HepG2 (cell line): ENCODE measurements at regions not wholly inside any gene's neighbourhood (a gene's known extent, or its start where the extent isn't known, plus 50 kb on each side); places are given as distances from the start of the nearest gene placed in this dataset.

ENCODE experiments used
- KLF11 ChIP-seq: IDR thresholded peaks from 2 replicates; pipeline ENCODE4 v1.6.1; 2016; ENCODE audit warnings: missing compliant biosample characterization
- MAFF ChIP-seq: IDR thresholded peaks from 2 replicates; pipeline ENCODE4 v1.6.1; 2011; ENCODE audit warnings: low read depth, low read length, improper control_type of control experiment
- PLRG1 ChIP-seq: fragments of 450-650 bp; conservative IDR thresholded peaks from 2 replicates; pipeline ENCODE4 v1.6.1; 2016
- TF ChIP-seq, protein P1 (sequence below): sonication (generic); formaldehyde crosslinking; IDR thresholded peaks from 2 replicates; pipeline ENCODE4 v1.5.1; 2020; ENCODE audit warnings: missing genetic modification reagents, mild to moderate bottlenecking, borderline replicate concordance
- TF ChIP-seq, protein P2 (sequence below): sonication (generic); formaldehyde crosslinking; IDR thresholded peaks from 2 replicates; pipeline ENCODE4 v1.5.0; 2020; ENCODE audit warnings: mild to moderate bottlenecking, missing genetic modification reagents
- TF ChIP-seq, protein P3 (sequence below): sonication (generic); formaldehyde crosslinking; IDR thresholded peaks from 2 replicates; pipeline ENCODE4 v1.4.0; 2020; ENCODE audit warnings: low read depth, missing genetic modification reagents

DNA sequence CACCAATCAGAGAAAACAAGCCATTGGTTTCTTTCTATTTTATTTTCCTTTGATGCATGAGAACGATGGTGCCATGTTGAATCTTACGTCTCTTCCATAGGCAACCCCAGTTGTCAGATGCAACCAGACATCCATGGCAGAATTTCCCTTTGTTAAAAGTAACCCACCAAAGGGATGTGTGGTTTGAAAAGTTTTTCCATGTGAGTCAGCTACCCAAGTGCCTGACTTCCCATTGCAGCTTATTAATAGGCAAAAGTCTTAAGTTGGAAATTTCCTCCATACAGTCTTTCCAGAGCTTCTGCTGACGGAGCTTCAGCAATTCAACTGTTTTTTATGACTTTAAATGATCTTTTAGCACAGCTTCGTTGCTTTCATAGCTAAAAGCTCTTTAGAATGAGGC, 73.8 kb upstream of the FAM216B start (continued):
- TF ChIP-seq, protein P1, sequence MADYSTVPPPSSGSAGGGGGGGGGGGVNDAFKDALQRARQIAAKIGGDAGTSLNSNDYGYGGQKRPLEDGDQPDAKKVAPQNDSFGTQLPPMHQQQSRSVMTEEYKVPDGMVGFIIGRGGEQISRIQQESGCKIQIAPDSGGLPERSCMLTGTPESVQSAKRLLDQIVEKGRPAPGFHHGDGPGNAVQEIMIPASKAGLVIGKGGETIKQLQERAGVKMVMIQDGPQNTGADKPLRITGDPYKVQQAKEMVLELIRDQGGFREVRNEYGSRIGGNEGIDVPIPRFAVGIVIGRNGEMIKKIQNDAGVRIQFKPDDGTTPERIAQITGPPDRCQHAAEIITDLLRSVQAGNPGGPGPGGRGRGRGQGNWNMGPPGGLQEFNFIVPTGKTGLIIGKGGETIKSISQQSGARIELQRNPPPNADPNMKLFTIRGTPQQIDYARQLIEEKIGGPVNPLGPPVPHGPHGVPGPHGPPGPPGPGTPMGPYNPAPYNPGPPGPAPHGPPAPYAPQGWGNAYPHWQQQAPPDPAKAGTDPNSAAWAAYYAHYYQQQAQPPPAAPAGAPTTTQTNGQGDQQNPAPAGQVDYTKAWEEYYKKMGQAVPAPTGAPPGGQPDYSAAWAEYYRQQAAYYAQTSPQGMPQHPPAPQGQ (CRISPR knock-in tag) = no peak
- TF ChIP-seq, protein P2, sequence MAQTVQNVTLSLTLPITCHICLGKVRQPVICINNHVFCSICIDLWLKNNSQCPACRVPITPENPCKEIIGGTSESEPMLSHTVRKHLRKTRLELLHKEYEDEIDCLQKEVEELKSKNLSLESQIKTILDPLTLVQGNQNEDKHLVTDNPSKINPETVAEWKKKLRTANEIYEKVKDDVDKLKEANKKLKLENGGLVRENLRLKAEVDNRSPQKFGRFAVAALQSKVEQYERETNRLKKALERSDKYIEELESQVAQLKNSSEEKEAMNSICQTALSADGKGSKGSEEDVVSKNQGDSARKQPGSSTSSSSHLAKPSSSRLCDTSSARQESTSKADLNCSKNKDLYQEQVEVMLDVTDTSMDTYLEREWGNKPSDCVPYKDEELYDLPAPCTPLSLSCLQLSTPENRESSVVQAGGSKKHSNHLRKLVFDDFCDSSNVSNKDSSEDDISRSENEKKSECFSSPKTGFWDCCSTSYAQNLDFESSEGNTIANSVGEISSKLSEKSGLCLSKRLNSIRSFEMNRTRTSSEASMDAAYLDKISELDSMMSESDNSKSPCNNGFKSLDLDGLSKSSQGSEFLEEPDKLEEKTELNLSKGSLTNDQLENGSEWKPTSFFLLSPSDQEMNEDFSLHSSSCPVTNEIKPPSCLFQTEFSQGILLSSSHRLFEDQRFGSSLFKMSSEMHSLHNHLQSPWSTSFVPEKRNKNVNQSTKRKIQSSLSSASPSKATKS (CRISPR knock-in tag) = no peak
- TF ChIP-seq, protein P3, sequence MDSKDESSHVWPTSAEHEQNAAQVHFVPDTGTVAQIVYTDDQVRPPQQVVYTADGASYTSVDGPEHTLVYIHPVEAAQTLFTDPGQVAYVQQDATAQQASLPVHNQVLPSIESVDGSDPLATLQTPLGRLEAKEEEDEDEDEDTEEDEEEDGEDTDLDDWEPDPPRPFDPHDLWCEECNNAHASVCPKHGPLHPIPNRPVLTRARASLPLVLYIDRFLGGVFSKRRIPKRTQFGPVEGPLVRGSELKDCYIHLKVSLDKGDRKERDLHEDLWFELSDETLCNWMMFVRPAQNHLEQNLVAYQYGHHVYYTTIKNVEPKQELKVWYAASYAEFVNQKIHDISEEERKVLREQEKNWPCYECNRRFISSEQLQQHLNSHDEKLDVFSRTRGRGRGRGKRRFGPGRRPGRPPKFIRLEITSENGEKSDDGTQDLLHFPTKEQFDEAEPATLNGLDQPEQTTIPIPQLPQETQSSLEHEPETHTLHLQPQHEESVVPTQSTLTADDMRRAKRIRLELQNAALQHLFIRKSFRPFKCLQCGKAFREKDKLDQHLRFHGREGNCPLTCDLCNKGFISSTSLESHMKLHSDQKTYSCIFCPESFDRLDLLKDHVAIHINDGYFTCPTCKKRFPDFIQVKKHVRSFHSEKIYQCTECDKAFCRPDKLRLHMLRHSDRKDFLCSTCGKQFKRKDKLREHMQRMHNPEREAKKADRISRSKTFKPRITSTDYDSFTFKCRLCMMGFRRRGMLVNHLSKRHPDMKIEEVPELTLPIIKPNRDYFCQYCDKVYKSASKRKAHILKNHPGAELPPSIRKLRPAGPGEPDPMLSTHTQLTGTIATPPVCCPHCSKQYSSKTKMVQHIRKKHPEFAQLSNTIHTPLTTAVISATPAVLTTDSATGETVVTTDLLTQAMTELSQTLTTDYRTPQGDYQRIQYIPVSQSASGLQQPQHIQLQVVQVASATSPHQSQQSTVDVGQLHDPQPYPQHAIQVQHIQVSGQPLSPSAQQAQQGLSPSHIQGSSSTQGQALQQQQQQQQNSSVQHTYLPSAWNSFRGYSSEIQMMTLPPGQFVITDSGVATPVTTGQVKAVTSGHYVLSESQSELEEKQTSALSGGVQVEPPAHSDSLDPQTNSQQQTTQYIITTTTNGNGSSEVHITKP (CRISPR knock-in tag) = no peak
- TF ChIP-seq MAFF = no peak
- TF ChIP-seq KLF11 (CRISPR knock-in tag) = no peak
- TF ChIP-seq PLRG1 = no peak
